ENCODE measurements at regions not wholly inside any gene's neighbourhood (a gene's known extent, or its start where the extent isn't known, plus 50 kb on each side); places are given as distances from the start of the nearest gene placed in this dataset.

- Histone ChIP-seq H3K4me3 (no peak overlapping the region), H3K36me3 (ENCODE audit: control insufficient read depth in 2 of 2, insufficient read depth in 2 of 2, low read length in 1 of 2) (no peaks in the 10 kb centered on the region), H3K27me3 (replicated peaks in 1 of 2; ENCODE audit: control insufficient read depth in 2 of 2, insufficient read depth in 2 of 2, low read length in 1 of 2) (no peaks in the 10 kb centered on the region), H3K4me1 (ENCODE audit: control insufficient read depth, insufficient read depth, low read length) (no peaks in the 10 kb centered on the region), H3K79me2 (ENCODE audit: control insufficient read depth, insufficient read depth, low read length) (no peaks in the 10 kb centered on the region), H3K4me2 (ENCODE audit: control insufficient read depth, insufficient read depth) (no peak overlapping the region), H3K9me3 (replicated peaks; ENCODE audit: control insufficient read depth, insufficient read depth, low read length) (no peaks in the 10 kb centered on the region; the same call in 2 of the 3 replicates), H3K9ac (ENCODE audit: control insufficient read depth, insufficient read depth, low read length) (no peak overlapping the region), H4K20me1 (ENCODE audit: control insufficient read depth, insufficient read depth) (no peaks in the 10 kb centered on the region), H2AFZ (ENCODE audit: control insufficient read depth, low read depth, low read length) (no peak overlapping the region), H3K27ac (ENCODE audit: control insufficient read depth, insufficient read depth) (no peak overlapping the region)
- CTCF ChIA-PET, result interaction anchor here (1.0 to 1.3 kb wide), 2 partner anchors 13 to 14 kb away, joined by 4 read pairs; no protein-coding TSS in a partner anchor
- BruUV-seq (replicated peaks), result no TSS peak
- intact Hi-C loops (cut with micrococcal nuclease; ENCODE audit: unreplicated experiment) (no loop called here), in situ Hi-C loops (cut with MboI) (no loop called here)
- no peak for DNase-seq (ENCODE audit: low read depth, low spot score)
- RAD21 ChIA-PET (ENCODE audit: unreplicated experiment), result no interaction called here
- POLR2A ChIA-PET, result no interaction called here
- TF ChIP-seq SMC3 (IDR thresholded peaks at IDR 0.05; ENCODE audit: borderline replicate concordance, low read length) (no peak), EED (IDR thresholded peaks at IDR 0.05; ENCODE audit: low read depth) (no peak), MXI1 (IDR thresholded peaks at IDR 0.05; ENCODE audit: low read depth, low read length) (no peak), ZBTB11 (CRISPR knock-in tag; IDR thresholded peaks at IDR 0.05) (no peak), SP1 (IDR thresholded peaks at IDR 0.05; ENCODE audit: low read depth, low read length) (no peak), KLF5 (IDR thresholded peaks at IDR 0.05; ENCODE audit: partially characterized antibody) (no peak), SREBF1 (IDR thresholded peaks at IDR 0.05; ENCODE audit: low read length) (no peak), YBX1 (IDR thresholded peaks at IDR 0.05) (no peak), PRDM15 (CRISPR knock-in tag; IDR thresholded peaks at IDR 0.05) (no peak), NFYA (IDR thresholded peaks at IDR 0.05; ENCODE audit: borderline replicate concordance, low read depth, low read length) (no peak), RAD21 (IDR thresholded peaks at IDR 0.05; ENCODE audit: insufficient read depth, low read depth, low read length) (no peak), ZNF207 (IDR thresholded peaks at IDR 0.05; ENCODE audit: borderline replicate concordance) (no peak), NKRF (conservative IDR thresholded peaks at IDR 0.05) (no peak)
- FAIRE-seq, result no peak
- SMC1A ChIA-PET (ENCODE audit: uncharacterized antibody, unreplicated experiment), result no interaction called here
- ATAC-seq, result no peak
Measured at GRCh38 chr12:98410356-98410755, 105.0 kb upstream of the TMPO start.
